Ishikawa (cell line): ENCODE measurements at regions not wholly inside any gene's neighbourhood (a gene's known extent, or its start where the extent isn't known, plus 50 kb on each side); places are given as distances from the start of the nearest gene placed in this dataset.

Experiments used
- CEBPB ChIP-seq: IDR thresholded peaks from 2 replicates; pipeline ENCODE4 v1.6.1; 2012
- TAF1 ChIP-seq: IDR thresholded peaks from 2 replicates; pipeline ENCODE4 v1.6.1; 2012; ENCODE audit warnings: low read depth, mild to moderate bottlenecking

- TF ChIP-seq TAF1, result no peak
- no peak for TF ChIP-seq CEBPB
Measured at GRCh38 chr10:130834573-130834972, 476.9 kb downstream of the TCERG1L start.
